ENCODE measurements at regions not wholly inside any gene's neighbourhood (a gene's known extent, or its start where the extent isn't known, plus 50 kb on each side); places are given as distances from the start of the nearest gene placed in this dataset.

DNA sequence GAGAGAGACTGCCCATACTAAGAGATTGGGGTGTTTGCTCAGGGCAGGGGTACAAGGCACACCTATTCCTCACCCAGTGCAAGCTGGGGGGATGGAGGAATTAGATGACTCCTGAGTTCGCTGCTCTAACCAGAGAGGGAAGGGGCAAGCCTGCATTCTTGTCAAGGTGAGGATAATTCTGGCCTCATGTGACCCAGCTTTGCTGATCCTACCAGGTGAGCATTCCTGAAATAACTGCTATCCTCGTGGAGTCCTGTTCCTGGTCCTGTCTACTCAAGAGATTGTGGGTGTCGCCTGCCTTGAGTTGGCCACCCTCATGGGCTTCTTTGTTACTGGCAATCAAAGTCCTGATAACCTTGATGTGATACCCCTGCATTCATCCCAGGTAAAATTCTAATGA is 206.0 kb downstream of the SPP2 start:
- TF ChIP-seq, protein P1, sequence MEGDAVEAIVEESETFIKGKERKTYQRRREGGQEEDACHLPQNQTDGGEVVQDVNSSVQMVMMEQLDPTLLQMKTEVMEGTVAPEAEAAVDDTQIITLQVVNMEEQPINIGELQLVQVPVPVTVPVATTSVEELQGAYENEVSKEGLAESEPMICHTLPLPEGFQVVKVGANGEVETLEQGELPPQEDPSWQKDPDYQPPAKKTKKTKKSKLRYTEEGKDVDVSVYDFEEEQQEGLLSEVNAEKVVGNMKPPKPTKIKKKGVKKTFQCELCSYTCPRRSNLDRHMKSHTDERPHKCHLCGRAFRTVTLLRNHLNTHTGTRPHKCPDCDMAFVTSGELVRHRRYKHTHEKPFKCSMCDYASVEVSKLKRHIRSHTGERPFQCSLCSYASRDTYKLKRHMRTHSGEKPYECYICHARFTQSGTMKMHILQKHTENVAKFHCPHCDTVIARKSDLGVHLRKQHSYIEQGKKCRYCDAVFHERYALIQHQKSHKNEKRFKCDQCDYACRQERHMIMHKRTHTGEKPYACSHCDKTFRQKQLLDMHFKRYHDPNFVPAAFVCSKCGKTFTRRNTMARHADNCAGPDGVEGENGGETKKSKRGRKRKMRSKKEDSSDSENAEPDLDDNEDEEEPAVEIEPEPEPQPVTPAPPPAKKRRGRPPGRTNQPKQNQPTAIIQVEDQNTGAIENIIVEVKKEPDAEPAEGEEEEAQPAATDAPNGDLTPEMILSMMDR (conservative IDR thresholded peaks at IDR 0.05 in 1 of 2, IDR thresholded peaks at IDR 0.05 in 1 of 2; ENCODE audit: extremely low read depth in 1 of 2, insufficient read depth in 1 of 2, low read depth in 1 of 2, low read length in 2 of 2): no peak
- no peak for TF ChIP-seq EZH2 (IDR thresholded peaks at IDR 0.05; ENCODE audit: borderline replicate concordance, low read length)
